SK-N-SH (cell line): ENCODE measurements at regions not wholly inside any gene's neighbourhood (a gene's known extent, or its start where the extent isn't known, plus 50 kb on each side); places are given as distances from the start of the nearest gene placed in this dataset.

Source experiments
- CTCF ChIA-PET: fragments of 300-600, 350-600 bp; formaldehyde crosslinking; extraction: SDS; loops from one replicate; lab custom pipeline; 2021; lab: Yijun Ruan, JAX
- POLR2A ChIA-PET: fragments of 350-600 bp; sonication (Branson Sonifier 250); formaldehyde crosslinking; extraction: SDS; loops from one replicate; lab custom pipeline; 2020; ENCODE audit warnings: antibody characterized with exemption, inconsistent platforms; lab: Yijun Ruan, JAX
- DNase-seq: peaks from one replicate; pipeline ENCODE4 v3.0.0; 2012
- H2AFZ ChIP-seq: fragments of 200-600 bp; sonication (generic); 2 replicates; pipeline ENCODE4 v1.8.1; 2016; ENCODE audit warnings: antibody characterized with exemption, mild to moderate bottlenecking, low read depth
- H3F3A ChIP-seq: fragments of 200-600 bp; sonication (generic); replicated peaks from 2 replicates; pipeline ENCODE3; 2016; ENCODE audit warnings: antibody characterized with exemption, mild to moderate bottlenecking; ENCODE audit not compliant: insufficient read depth
- H3K27ac ChIP-seq, 2 experiments: fragments of 200-500 bp in 1 of 2; fragments of 200-600 bp in 1 of 2; sonication (Bioruptor generic) in 1 of 2; sonication (generic), shearing (Covaris generic) in 1 of 2; 2 replicates each; pipeline versions ENCODE4 v1.5.1 to v1.6.1; 2014 to 2016; ENCODE audit warnings: low read depth in 2 of 2, inconsistent platforms in 1 of 2, low read length in 1 of 2, mild to moderate bottlenecking in 1 of 2, mixed read lengths in 1 of 2
- H3K27me3 ChIP-seq: fragments of 200-600 bp; sonication (generic), shearing (Covaris generic); 2 replicates; pipeline ENCODE4 v1.6.1; 2016; ENCODE audit warnings: mixed run types; ENCODE audit not compliant: insufficient read depth
- H3K36me3 ChIP-seq, 2 experiments: fragments of 200-500 bp in 1 of 2; fragments of 200-600 bp in 1 of 2; sonication (Bioruptor generic) in 1 of 2; sonication (generic) in 1 of 2; replicated peaks in 1 of 2; 2 replicates each; pipeline versions ENCODE3 to v1.5.1; 2014 to 2016; ENCODE audit warnings: low read length in 1 of 2, mild to moderate bottlenecking in 1 of 2; ENCODE audit not compliant: insufficient read depth in 2 of 2, control insufficient read depth in 1 of 2
- H3K4me1 ChIP-seq, 2 experiments: fragments of 200-500 bp in 1 of 2; fragments of 200-600 bp in 1 of 2; sonication (Bioruptor generic) in 1 of 2; sonication (generic), shearing (Covaris generic) in 1 of 2; 2 replicates each; pipeline versions ENCODE4 v1.5.1 to v1.6.1; 2014 to 2016; ENCODE audit warnings: low read depth in 1 of 2, low read length in 1 of 2, mixed run types in 1 of 2; ENCODE audit not compliant: insufficient read depth in 2 of 2, control insufficient read depth in 1 of 2
- H3K4me2 ChIP-seq: fragments of 200-600 bp; sonication (generic), shearing (Covaris generic); 2 replicates; pipeline ENCODE4 v1.6.1; 2017; ENCODE audit warnings: mixed run types
- H3K4me3 ChIP-seq, 2 experiments: fragments of 200-500 bp in 1 of 2; fragments of 200-600 bp in 1 of 2; sonication (Bioruptor generic) in 1 of 2; sonication (generic), shearing (Covaris generic) in 1 of 2; 2 replicates each; pipeline versions ENCODE4 v1.5.1 to v1.8.1; 2014 to 2016; ENCODE audit warnings: low read depth in 2 of 2, inconsistent platforms in 1 of 2, low read length in 1 of 2, mild to moderate bottlenecking in 1 of 2, mixed read lengths in 1 of 2, moderate library complexity in 1 of 2
- H3K79me2 ChIP-seq: fragments of 200-600 bp; sonication (generic); 2 replicates; pipeline ENCODE4 v1.8.1; 2017; ENCODE audit warnings: mild to moderate bottlenecking; ENCODE audit not compliant: insufficient read depth
- H3K9ac ChIP-seq: fragments of 200-600 bp; sonication (generic); 2 replicates; pipeline ENCODE4 v1.6.1; 2017; ENCODE audit warnings: mixed run types
- H3K9me2 ChIP-seq: fragments of 200-600 bp; sonication (generic); 2 replicates; pipeline ENCODE4 v1.6.1; 2017; ENCODE audit warnings: mixed run types
- H3K9me3 ChIP-seq: fragments of 200-600 bp; sonication (generic); 2 replicates; pipeline ENCODE4 v1.6.1; 2017; ENCODE audit warnings: mixed run types, mild to moderate bottlenecking, moderate library complexity
- H4K20me1 ChIP-seq: fragments of 200-600 bp; sonication (generic); 2 replicates; pipeline ENCODE4 v1.6.1; 2017; ENCODE audit warnings: mild to moderate bottlenecking, mixed run types; ENCODE audit not compliant: insufficient read depth
- ELF1 ChIP-seq: IDR thresholded peaks from 2 replicates; pipeline ENCODE4 v1.4.0; 2012
- EP300 ChIP-seq, 2 experiments: IDR thresholded peaks; 2 replicates each; pipeline versions ENCODE4 v1.4.0 to v1.6.1; 2012; ENCODE audit warnings: borderline replicate concordance in 1 of 2, low read depth in 1 of 2, low read length in 1 of 2
- FOSL2 ChIP-seq: IDR thresholded peaks from 2 replicates; pipeline ENCODE4 v1.4.0; 2012; ENCODE audit warnings: low read depth, mild to moderate bottlenecking, moderate library complexity, borderline replicate concordance
- FOXJ3 ChIP-seq: sonication (generic); formaldehyde crosslinking; IDR thresholded peaks from 2 replicates; pipeline ENCODE4 v1.5.1; 2020; ENCODE audit warnings: mild to moderate bottlenecking, missing genetic modification reagents
- GABPA ChIP-seq: IDR thresholded peaks from 2 replicates; pipeline ENCODE4 v1.4.0; 2012; ENCODE audit warnings: low read depth, mild to moderate bottlenecking
- GATA2 ChIP-seq: sonication (generic); formaldehyde crosslinking; IDR thresholded peaks from 2 replicates; pipeline ENCODE4 v1.5.0; 2020; ENCODE audit warnings: mild to moderate bottlenecking, missing genetic modification reagents
- JUND ChIP-seq: IDR thresholded peaks from 2 replicates; pipeline ENCODE4 v1.4.0; 2012
- MEF2A ChIP-seq: IDR thresholded peaks from 2 replicates; pipeline ENCODE4 v1.4.0; 2012; ENCODE audit warnings: low read depth, borderline replicate concordance
- MXI1 ChIP-seq: IDR thresholded peaks from 2 replicates; pipeline ENCODE4 v1.6.1; 2012; ENCODE audit warnings: mild to moderate bottlenecking, low read depth, low read length, improper control_type of control experiment
- NFIC ChIP-seq: IDR thresholded peaks from 2 replicates; pipeline ENCODE4 v1.4.0; 2012; ENCODE audit warnings: borderline replicate concordance
- NRF1 ChIP-seq: IDR thresholded peaks from 2 replicates; pipeline ENCODE4 v1.6.1; 2012; ENCODE audit warnings: low read depth, mild to moderate bottlenecking, low read length
- POLR2AphosphoS5 ChIP-seq: IDR thresholded peaks from 2 replicates; pipeline ENCODE4 v1.6.1; 2012; ENCODE audit warnings: low read depth, low read length
- RCOR1 ChIP-seq: fragments of 150-350 bp; IDR thresholded peaks from 2 replicates; pipeline ENCODE4 v1.6.1; 2017; ENCODE audit warnings: antibody characterized with exemption, low read length
- RFX5 ChIP-seq: IDR thresholded peaks from 2 replicates; pipeline ENCODE4 v1.6.1; 2012; ENCODE audit warnings: mild to moderate bottlenecking, improper control_type of control experiment, low read length
- RXRA ChIP-seq: IDR thresholded peaks from 2 replicates; pipeline ENCODE4 v1.4.0; 2012; ENCODE audit warnings: low read depth, mild to moderate bottlenecking, borderline replicate concordance
- SIN3A ChIP-seq: IDR thresholded peaks from 2 replicates; pipeline ENCODE4 v1.6.1; 2012; ENCODE audit warnings: low read depth, mild to moderate bottlenecking, low read length, moderate library complexity, borderline replicate concordance
- SMC3 ChIP-seq: IDR thresholded peaks from 2 replicates; pipeline ENCODE4 v1.6.1; 2012; ENCODE audit warnings: low read depth, low read length, improper control_type of control experiment
- TAF1 ChIP-seq: IDR thresholded peaks from 2 replicates; pipeline ENCODE4 v1.6.1; 2012; ENCODE audit warnings: low read depth, mild to moderate bottlenecking, low read length, moderate library complexity, borderline replicate concordance
- TCF12 ChIP-seq: IDR thresholded peaks from 2 replicates; pipeline ENCODE4 v1.4.0; 2012
- YY1 ChIP-seq: IDR thresholded peaks from 2 replicates; pipeline ENCODE4 v1.4.0; 2012; ENCODE audit warnings: low read depth, mild to moderate bottlenecking
- WGBS: methylation state at CpG from one replicate; pipeline ENCODE4 v1.1.6; 2017; ENCODE audit warnings: low lambda C conversion rate; 5-methylcytosine and 5-hydroxymethylcytosine counted together
- TF ChIP-seq, protein P1 (sequence below): IDR thresholded peaks from 2 replicates; pipeline ENCODE4 v1.4.0; 2012; ENCODE audit warnings: low read depth
- TF ChIP-seq, protein P2 (sequence below): IDR thresholded peaks from 2 replicates; pipeline ENCODE4 v1.4.0; 2012; ENCODE audit warnings: low read depth, borderline replicate concordance
- TF ChIP-seq, protein P3 (sequence below): IDR thresholded peaks from 2 replicates; pipeline ENCODE4; 2012
- TF ChIP-seq, protein P4 (sequence below): IDR thresholded peaks from 2 replicates; pipeline ENCODE4 v1.6.1; 2012; ENCODE audit warnings: mild to moderate bottlenecking, low read depth, low read length, moderate library complexity

DNA sequence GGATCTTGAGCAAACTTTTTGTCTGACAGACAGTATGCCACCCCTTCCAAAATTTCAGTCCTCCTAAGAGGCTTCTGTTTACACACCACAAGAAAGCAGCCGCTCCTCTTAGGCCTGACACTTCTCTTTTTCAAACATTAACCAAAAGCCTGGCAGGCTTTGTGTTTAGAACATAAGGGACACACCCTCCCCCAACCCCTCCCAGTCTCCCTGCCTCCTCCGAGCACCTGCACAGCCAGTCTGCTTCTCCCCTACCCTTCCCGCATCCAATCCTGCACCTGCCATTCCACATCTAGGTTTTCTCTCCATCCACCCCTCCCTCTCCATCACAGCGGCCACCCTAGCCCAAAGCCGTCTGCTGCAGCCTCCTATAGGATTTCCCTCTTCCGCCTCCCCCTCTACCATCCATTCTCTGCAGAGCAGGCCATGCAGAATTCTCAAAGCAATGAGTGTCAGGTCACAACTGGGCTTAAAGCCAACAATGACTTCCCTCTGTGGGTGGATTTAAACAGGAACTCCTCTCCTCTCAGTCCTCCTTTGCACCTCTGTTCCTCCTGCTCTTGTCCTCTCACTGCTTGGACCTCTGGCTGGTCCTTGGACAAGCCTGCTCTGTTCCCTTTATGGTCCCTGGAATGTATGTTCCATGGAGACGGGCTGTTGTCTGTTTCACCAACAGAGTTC, 478.2 kb downstream of the NPHP4 start:
- TF ChIP-seq, protein P1, sequence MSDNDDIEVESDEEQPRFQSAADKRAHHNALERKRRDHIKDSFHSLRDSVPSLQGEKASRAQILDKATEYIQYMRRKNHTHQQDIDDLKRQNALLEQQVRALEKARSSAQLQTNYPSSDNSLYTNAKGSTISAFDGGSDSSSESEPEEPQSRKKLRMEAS, result no peak
- no peak for TF ChIP-seq RCOR1
- TF ChIP-seq SIN3A, result no peak
- no peak for TF ChIP-seq GABPA
- TF ChIP-seq NFIC, result no peak
- TF ChIP-seq FOSL2, result no peak
- no peak for TF ChIP-seq EP300 (IDR thresholded peaks at IDR 0.05; ENCODE audit: borderline replicate concordance in 1 of 2, low read depth in 1 of 2, low read length in 1 of 2)
- no peak for TF ChIP-seq GATA2
- no peak for TF ChIP-seq MXI1
- TF ChIP-seq ELF1, result no peak
- TF ChIP-seq RXRA, result no peak
- no peak for TF ChIP-seq TAF1
- no peak for TF ChIP-seq POLR2AphosphoS5
- no peak for TF ChIP-seq NRF1
- TF ChIP-seq JUND, result no peak
- TF ChIP-seq FOXJ3 (CRISPR knock-in tag), result no peak
- TF ChIP-seq YY1, result no peak
- no peak for TF ChIP-seq SMC3
- no peak for TF ChIP-seq TCF12
- TF ChIP-seq, protein P2, sequence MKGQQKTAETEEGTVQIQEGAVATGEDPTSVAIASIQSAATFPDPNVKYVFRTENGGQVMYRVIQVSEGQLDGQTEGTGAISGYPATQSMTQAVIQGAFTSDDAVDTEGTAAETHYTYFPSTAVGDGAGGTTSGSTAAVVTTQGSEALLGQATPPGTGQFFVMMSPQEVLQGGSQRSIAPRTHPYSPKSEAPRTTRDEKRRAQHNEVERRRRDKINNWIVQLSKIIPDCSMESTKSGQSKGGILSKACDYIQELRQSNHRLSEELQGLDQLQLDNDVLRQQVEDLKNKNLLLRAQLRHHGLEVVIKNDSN, result no peak

DNA sequence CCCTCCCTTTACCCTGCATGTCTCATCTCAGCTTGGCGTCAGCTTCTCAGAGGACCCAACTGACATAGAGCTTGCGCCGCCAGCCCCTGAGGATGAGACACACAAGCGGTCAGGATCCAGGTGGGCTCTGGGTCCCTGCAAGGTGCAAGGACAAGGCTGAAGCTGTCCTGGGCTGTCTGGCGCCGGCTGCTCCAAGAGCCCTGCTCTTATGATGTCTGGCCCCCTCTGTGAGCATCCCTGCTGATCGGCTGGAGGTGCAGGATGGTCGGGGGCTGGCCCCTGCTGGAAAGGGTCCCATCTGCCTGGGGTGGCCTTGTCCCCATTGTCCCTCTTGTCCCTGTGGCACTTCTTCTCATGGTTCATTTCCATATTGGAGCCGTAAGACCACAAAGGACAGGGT, 479.0 kb downstream of the NPHP4 start:
- no peak overlapping the region for H3K27ac ChIP-seq
- WGBS, result no CpG with 5 or more reads among the region's 9 CpGs
- peaks cover 0 to 22% of the 10 kb centered on the region in 2 experiments; a peak in 1 of 4 replicates for H3K4me1 ChIP-seq
- ChIA-PET CTCF (interaction anchor here (0.7 to 8.8 kb wide), 6 partner anchors 9 to 461 kb away, joined by 3 to 138 read pairs (median 28); no protein-coding TSS in a partner anchor), POLR2A (no interaction called here)
- DNase-seq, result no peak
- no peaks in the 10 kb centered on the region for H3K36me3 ChIP-seq
- H3K79me2 ChIP-seq, result no peaks in the 10 kb centered on the region
- H4K20me1 ChIP-seq, result no peaks in the 10 kb centered on the region
- no peaks in the 10 kb centered on the region for H3K9me2 ChIP-seq
- no peak overlapping the region for H3K4me3 ChIP-seq
- H3F3A ChIP-seq, result no peaks in the 10 kb centered on the region
- no peaks in the 10 kb centered on the region for H3K27me3 ChIP-seq
- H2AFZ ChIP-seq, result no peak overlapping the region
- no peak overlapping the region for H3K4me2 ChIP-seq
- H3K9me3 ChIP-seq, result no peaks in the 10 kb centered on the region
- H3K9ac ChIP-seq, result no peak overlapping the region
- TF ChIP-seq JUND (no peak), SIN3A (no peak), TAF1 (no peak), GABPA (no peak), MEF2A (no peak), RFX5 (no peak), GATA2 (no peak)
- TF ChIP-seq, protein P3, sequence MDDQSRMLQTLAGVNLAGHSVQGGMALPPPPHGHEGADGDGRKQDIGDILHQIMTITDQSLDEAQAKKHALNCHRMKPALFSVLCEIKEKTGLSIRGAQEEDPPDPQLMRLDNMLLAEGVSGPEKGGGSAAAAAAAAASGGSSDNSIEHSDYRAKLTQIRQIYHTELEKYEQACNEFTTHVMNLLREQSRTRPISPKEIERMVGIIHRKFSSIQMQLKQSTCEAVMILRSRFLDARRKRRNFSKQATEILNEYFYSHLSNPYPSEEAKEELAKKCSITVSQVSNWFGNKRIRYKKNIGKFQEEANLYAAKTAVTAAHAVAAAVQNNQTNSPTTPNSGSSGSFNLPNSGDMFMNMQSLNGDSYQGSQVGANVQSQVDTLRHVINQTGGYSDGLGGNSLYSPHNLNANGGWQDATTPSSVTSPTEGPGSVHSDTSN, result no peak
- TF ChIP-seq, protein P4, sequence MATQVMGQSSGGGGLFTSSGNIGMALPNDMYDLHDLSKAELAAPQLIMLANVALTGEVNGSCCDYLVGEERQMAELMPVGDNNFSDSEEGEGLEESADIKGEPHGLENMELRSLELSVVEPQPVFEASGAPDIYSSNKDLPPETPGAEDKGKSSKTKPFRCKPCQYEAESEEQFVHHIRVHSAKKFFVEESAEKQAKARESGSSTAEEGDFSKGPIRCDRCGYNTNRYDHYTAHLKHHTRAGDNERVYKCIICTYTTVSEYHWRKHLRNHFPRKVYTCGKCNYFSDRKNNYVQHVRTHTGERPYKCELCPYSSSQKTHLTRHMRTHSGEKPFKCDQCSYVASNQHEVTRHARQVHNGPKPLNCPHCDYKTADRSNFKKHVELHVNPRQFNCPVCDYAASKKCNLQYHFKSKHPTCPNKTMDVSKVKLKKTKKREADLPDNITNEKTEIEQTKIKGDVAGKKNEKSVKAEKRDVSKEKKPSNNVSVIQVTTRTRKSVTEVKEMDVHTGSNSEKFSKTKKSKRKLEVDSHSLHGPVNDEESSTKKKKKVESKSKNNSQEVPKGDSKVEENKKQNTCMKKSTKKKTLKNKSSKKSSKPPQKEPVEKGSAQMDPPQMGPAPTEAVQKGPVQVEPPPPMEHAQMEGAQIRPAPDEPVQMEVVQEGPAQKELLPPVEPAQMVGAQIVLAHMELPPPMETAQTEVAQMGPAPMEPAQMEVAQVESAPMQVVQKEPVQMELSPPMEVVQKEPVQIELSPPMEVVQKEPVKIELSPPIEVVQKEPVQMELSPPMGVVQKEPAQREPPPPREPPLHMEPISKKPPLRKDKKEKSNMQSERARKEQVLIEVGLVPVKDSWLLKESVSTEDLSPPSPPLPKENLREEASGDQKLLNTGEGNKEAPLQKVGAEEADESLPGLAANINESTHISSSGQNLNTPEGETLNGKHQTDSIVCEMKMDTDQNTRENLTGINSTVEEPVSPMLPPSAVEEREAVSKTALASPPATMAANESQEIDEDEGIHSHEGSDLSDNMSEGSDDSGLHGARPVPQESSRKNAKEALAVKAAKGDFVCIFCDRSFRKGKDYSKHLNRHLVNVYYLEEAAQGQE, result no peak
- TF ChIP-seq, protein P2, result no peak

More for the DNA sequence above, 478.2 kb downstream of the NPHP4 start:
- POLR2A ChIA-PET, result interaction anchor here (0.6 kb wide), 1 partner anchor 190 kb away, joined by 5 read pairs; no protein-coding TSS in a partner anchor
- no peaks in the 10 kb centered on the region for H3F3A ChIP-seq
- no peak overlapping the region for H3K9ac ChIP-seq
- no peaks in the 10 kb centered on the region for H3K79me2 ChIP-seq
- H3K27ac ChIP-seq, result no peak overlapping the region
- H3K4me2 ChIP-seq, result no peak overlapping the region
- no peaks in the 10 kb centered on the region for H3K27me3 ChIP-seq
- DNase-seq, result no peak
- H3K9me2 ChIP-seq, result no peaks in the 10 kb centered on the region
- no peaks in the 10 kb centered on the region for H3K9me3 ChIP-seq
- no peaks in the 10 kb centered on the region for H3K36me3 ChIP-seq
- 36% methylated on average over 7 of the region's 7 CpGs for WGBS
- no peak overlapping the region for H3K4me3 ChIP-seq
- H3K4me1 ChIP-seq, result peaks cover 0 to 22% of the 10 kb centered on the region in 2 experiments; a peak in 1 of 4 replicates
- H2AFZ ChIP-seq, result no peak overlapping the region
- CTCF ChIA-PET, result interaction anchor here (0.7 to 8.8 kb wide), 43 partner anchors 9 to 859 kb away, joined by 3 to 138 read pairs (median 4); no protein-coding TSS in a partner anchor
- no peaks in the 10 kb centered on the region for H4K20me1 ChIP-seq
